HG02642 (cell line): ENCODE measurements at regions not wholly inside any gene's neighbourhood (a gene's known extent, or its start where the extent isn't known, plus 50 kb on each side); places are given as distances from the start of the nearest gene placed in this dataset.
"Not testable (repeated sequence)": the region's sequence is repeated elsewhere in the genome, so short reads cannot be mapped to it uniquely, and the experiment has no call there.

ENCODE experiments used
- ATAC-seq: cut with Tn5 transposase; IDR thresholded peaks from one replicate; pipeline ENCODE4 v1.9.1; 2021; ENCODE audit warnings: mild to moderate bottlenecking; ENCODE audit not compliant: unreplicated experiment, poor library complexity

GRCh38 chr12:91654087-91654486 lies 471.5 kb upstream of the DCN start:
- ATAC-seq, result no peak

- no peak for ATAC-seq
Measured at GRCh38 chr12:91651728-91652127, 469.1 kb upstream of the DCN start.

- no peak for ATAC-seq
Measured at GRCh38 chr12:91643763-91644162, 461.1 kb upstream of the DCN start.

DNA sequence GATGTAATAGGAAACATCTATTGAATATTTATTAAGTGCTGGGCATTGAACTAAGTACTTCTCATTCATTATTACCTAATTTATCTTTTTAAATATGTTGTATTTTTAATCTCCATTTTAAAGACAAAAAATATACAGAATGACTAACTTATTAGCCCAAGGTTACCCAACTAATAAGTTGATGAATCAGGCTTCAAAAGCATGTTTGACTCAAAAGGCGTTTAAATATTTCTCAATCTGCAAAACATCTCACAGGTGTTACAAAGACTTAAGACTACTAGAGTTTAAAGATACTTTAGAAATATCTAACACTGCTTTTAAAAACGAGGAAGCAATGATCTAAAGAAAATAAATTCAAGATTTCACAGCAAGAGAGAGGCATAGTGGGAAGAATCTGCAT lies 457.4 kb upstream of the DCN start:
- no peak for ATAC-seq

DNA sequence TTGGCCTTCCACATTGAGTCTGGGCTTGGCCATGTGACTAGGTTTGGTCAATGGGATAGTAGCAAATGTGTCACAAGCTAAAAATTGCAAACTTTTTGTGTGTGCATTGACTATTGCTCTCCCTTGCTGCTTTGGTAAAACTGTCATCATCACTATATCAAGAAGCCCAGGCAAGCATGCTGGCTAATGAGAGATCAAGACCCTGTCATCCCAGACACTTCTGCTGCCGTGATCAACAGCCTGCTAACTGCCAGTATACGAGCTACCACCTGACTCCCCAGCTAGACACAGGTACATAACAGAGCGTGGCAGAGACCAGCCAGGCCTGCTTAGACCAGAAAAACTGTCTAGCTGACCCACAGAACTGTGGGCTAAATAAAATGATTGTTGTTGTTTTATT lies 456.7 kb upstream of the DCN start:
- ATAC-seq, result no peak

DNA sequence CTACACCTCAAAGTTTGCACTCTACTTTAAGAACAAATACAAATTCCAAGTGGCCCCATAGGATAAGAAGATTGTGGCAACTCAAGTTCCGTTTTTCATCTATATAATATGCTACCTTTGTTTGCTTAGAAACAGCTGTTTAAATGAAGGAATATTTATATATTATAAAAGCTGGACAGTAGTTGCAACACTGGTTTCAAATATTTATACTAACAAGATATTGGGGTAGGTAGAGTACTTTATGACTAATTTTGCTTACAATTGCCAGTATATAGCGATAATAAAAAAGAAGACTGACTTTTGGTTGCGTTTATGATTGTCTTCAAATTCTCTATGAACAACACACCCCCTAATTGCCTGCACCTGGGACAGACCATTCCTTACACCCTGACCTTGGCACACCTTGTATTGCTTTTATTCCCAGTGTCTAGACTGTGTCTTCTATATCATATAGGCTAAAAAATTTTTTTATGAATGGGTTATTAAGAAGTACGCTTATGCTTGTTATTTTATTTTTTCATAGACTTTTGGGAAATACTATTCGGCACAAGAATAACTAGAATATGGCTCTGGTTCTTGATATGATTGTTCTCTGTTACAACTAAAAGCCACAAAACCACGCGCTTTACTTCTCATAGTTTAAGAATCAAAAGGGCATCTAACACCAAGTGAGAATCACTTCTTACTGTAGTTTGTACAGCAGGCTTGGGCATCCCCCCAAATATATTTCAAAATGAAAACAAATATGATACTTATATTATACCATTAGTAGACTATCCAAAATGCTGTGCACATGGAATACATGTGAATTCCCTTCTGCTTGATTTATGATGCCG lies 455.4 kb upstream of the DCN start:
- no peak for ATAC-seq

DNA sequence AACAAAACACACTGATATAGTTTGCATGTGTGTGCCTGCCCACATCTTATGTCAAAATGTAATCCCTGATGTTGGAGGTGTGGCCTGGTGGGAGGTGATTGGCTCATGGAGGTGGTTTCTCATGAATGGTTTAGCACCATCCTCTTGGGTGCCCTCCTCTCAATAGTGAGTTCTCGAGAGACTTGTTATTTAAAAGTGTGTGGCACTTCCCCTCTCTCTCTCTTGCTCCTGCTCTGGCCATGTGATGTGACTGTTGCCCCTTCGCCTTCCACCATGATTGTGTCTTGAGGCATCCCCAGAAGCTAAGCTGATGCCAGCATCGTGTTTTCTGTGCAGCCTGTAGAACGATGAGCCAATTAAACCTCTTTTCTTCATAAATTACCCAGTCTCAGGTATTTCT lies 454.1 kb upstream of the DCN start:
- ATAC-seq, result no peak

- ATAC-seq, result not testable (repeated sequence)
Measured at GRCh38 chr12:91634386-91634713, 451.7 kb upstream of the DCN start.

- ATAC-seq, result no peak
Measured at GRCh38 chr12:91633734-91634357, 451.2 kb upstream of the DCN start.

- ATAC-seq, result no peak
Measured at GRCh38 chr12:91633206-91633605, 450.6 kb upstream of the DCN start.

GRCh38 chr12:91632042-91632786 lies 449.6 kb upstream of the DCN start:
- ATAC-seq, result no peak

GRCh38 chr12:91630596-91631293 lies 448.1 kb upstream of the DCN start:
- ATAC-seq, result no peak

DNA sequence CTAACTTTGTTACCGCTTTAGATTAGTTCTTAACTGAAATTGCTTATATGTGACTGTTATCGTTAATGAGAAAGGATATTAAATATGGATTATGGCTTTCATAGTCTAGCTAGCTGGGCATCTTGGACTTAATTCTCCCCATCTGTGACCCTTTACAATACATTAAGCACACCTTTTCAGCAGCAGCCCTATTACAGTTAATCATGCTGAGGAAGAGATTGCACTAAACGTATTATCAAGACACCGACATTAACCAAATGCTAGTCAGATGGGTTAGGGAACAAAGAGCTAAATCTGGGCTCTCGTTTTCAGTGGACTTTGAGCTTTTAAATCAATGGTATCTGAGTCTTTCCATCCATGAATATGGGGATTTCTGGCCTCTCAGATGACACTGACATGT lies 447.5 kb upstream of the DCN start:
- ATAC-seq, result no peak

DNA sequence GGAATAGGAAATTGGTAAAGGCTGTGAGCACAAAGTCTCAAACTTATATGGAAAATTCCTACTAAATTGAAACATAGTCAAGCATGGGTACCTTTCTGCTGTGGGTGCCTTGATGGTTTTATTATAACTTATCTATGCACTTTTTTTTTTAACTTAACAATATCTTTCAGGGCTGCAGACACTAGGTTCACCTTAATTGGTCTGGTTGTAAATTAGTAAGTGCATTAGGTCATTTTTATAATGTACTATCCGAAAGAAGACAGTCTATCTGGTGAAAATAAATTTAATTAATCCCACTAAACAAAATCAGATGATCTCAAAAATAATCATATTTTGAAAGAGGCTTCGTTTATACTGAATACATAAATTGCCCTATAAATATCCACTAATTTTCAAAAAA lies 446.8 kb upstream of the DCN start:
- ATAC-seq, result no peak

- no peak for ATAC-seq
Measured at GRCh38 chr12:91628656-91629055, 446.0 kb upstream of the DCN start.

DNA sequence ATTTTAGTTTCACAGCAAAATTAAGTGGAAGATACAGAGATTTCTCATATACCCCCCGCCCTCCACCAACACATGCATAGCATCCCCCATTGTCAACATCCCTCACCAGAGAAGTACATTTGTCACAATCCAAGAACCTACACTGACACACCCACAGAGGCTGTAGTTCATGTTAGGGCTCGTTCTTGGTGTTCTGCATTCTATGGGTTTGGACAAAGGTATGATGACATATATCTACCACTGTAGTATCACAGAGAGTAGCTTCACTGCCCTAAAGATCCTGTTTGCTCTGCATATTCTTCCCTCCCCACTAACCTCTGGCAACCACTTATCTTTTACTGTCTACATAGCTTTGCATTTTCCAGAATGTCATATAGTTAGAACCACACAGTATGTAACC lies 444.6 kb upstream of the DCN start:
- ATAC-seq, result no peak

DNA sequence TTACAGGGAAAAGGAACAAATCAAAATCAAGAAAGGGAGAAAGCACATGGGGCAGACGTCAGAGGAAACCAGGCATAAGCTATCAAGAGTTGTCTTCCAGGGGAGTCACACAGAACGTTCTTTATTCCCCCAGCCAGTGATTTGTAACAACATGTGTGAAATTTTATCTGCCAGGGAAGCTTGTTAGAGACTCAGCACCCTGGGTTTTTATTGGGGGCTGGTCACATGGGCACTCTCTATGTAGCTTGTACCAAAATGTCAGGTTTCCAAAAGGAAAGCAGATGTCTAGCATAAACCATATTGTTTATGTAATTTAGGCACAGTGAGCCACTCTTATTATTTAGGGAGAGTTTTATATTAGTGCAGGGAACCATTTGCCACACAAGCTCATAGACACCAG lies 440.4 kb upstream of the DCN start:
- ATAC-seq, result no peak

- no peak for ATAC-seq
Measured at GRCh38 chr12:91622037-91622436, 439.4 kb upstream of the DCN start.

- no peak for ATAC-seq
Measured at GRCh38 chr12:91620992-91621391, 438.4 kb upstream of the DCN start.

DNA sequence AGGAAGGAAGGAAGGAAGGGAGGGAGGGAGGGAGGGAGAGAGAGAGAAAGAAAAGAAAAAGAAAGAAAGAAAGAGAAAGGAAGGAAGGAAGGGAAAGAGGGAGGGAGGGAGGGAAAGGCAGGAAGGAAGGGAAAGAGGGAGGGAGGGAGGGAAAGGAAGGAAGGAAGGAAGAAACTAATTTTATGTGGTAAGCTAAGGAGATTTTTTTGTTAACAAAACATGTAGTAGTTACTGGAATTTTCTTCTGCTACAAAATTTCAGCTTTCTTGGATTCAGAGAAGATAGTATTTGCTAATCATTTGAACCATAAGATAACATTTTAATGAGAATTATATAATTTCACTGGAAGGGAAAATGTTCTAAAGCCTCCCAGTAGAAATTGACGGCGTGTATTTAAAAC lies 437.8 kb upstream of the DCN start:
- no peak for ATAC-seq

- ATAC-seq, result no peak
Measured at GRCh38 chr12:91618281-91618680, 435.7 kb upstream of the DCN start.
